ENCODE measurements at regions not wholly inside any gene's neighbourhood (a gene's known extent, or its start where the extent isn't known, plus 50 kb on each side); places are given as distances from the start of the nearest gene placed in this dataset.

- TF ChIP-seq CTCF (IDR thresholded peaks at IDR 0.05; ENCODE audit: borderline replicate concordance, extremely low read depth, low read length, poor library complexity, severe bottlenecking) (no peak), EZH2 (IDR thresholded peaks at IDR 0.05; ENCODE audit: borderline replicate concordance, low read depth, low read length, severe bottlenecking) (no peak)
These were observed 876.5 kb upstream of the INTU start for GRCh38 chr4:126756050-126756829.
